HEK293 (cell line): ENCODE measurements at regions not wholly inside any gene's neighbourhood (a gene's known extent, or its start where the extent isn't known, plus 50 kb on each side); places are given as distances from the start of the nearest gene placed in this dataset.

Experiments
- PATZ1 ChIP-seq: fragments of 450-650 bp; formaldehyde crosslinking; IDR thresholded peaks from 2 replicates; pipeline ENCODE4 v1.5.1; 2016; ENCODE audit warnings: missing biosample characterization, missing genetic modification characterization
- TCF7L2 ChIP-seq: IDR thresholded peaks from 2 replicates; pipeline ENCODE4 v1.6.1; 2011; ENCODE audit warnings: low read depth, mild to moderate bottlenecking, inconsistent platforms, low read length, moderate library complexity, borderline replicate concordance
- ZBTB7A ChIP-seq: fragments of 450-650 bp; formaldehyde crosslinking; IDR thresholded peaks from 2 replicates; pipeline ENCODE4 v1.5.1; 2016; ENCODE audit warnings: low read depth, missing biosample characterization, missing genetic modification characterization
- ZFP3 ChIP-seq: fragments of 450-650 bp; formaldehyde crosslinking; IDR thresholded peaks from 2 replicates; pipeline ENCODE4 v1.5.1; 2016; ENCODE audit warnings: low read depth, missing biosample characterization, missing genetic modification characterization
- ZNF121 ChIP-seq: fragments of 450-650 bp; formaldehyde crosslinking; IDR thresholded peaks from 2 replicates; pipeline ENCODE4 v1.5.1; 2016; ENCODE audit warnings: missing biosample characterization, missing genetic modification characterization
- ZNF423 ChIP-seq: fragments of 450-650 bp; formaldehyde crosslinking; IDR thresholded peaks from 2 replicates; pipeline ENCODE4 v1.5.1; 2016; ENCODE audit warnings: missing biosample characterization, missing genetic modification characterization
- ZNF768 ChIP-seq: fragments of 450-650 bp; formaldehyde crosslinking; IDR thresholded peaks from 2 replicates; pipeline ENCODE4 v1.5.1; 2018; ENCODE audit warnings: missing biosample characterization, mild to moderate bottlenecking, missing genetic modification characterization
- ZNF776 ChIP-seq: fragments of 450-650 bp; formaldehyde crosslinking; IDR thresholded peaks from 2 replicates; pipeline ENCODE4 v1.5.0; 2017; ENCODE audit warnings: missing biosample characterization, missing genetic modification characterization, borderline replicate concordance
- ZNF837 ChIP-seq: fragments of 450-650 bp; formaldehyde crosslinking; IDR thresholded peaks from 2 replicates; pipeline ENCODE4 v1.5.1; 2016; ENCODE audit warnings: missing biosample characterization, missing genetic modification characterization
- ZSCAN5A ChIP-seq: fragments of 450-650 bp; formaldehyde crosslinking; IDR thresholded peaks from 2 replicates; pipeline ENCODE4 v1.5.1; 2016; ENCODE audit warnings: missing biosample characterization, missing genetic modification characterization
- TF ChIP-seq, protein P1 (sequence below): fragments of 450-650 bp; formaldehyde crosslinking; IDR thresholded peaks from 2 replicates; pipeline ENCODE4 v1.5.1; 2016; ENCODE audit warnings: missing biosample characterization, missing genetic modification characterization
- TF ChIP-seq, protein P2 (sequence below): fragments of 450-650 bp; formaldehyde crosslinking; IDR thresholded peaks from 2 replicates; pipeline ENCODE4 v1.5.1; 2017; ENCODE audit warnings: missing biosample characterization, mild to moderate bottlenecking, missing genetic modification characterization, moderate library complexity

DNA sequence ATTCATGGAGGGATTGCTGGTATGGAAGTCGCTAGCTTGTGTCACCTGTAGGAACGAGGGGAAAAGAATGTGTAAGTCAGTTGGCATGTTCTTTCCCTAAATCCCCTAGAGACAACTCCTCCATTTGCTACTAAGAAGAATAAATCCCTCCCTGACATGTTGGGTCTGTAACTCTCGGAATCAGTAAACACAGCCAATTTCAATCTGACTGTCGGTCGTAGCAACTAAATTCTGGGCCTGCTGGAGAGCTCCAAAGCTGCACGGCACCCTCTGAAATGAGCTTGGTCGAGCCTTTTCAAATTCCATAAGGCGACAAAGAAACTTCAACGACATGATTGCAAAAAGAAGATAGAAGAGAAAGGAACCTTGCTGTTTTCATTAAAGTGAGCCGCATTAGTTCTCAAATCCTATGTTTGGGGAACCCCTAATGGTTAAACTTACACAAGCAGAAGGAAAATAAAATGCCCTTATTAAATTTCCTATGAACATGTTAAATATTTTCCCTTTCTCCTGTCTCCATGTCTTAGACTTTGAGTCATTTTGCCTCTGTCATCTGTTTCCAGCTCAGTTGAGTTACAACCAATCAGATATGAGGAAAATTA is 735.8 kb upstream of the WWC1 start:
- TF ChIP-seq ZSCAN5A = no peak
- TF ChIP-seq ZBTB7A = no peak
- TF ChIP-seq, protein P1, sequence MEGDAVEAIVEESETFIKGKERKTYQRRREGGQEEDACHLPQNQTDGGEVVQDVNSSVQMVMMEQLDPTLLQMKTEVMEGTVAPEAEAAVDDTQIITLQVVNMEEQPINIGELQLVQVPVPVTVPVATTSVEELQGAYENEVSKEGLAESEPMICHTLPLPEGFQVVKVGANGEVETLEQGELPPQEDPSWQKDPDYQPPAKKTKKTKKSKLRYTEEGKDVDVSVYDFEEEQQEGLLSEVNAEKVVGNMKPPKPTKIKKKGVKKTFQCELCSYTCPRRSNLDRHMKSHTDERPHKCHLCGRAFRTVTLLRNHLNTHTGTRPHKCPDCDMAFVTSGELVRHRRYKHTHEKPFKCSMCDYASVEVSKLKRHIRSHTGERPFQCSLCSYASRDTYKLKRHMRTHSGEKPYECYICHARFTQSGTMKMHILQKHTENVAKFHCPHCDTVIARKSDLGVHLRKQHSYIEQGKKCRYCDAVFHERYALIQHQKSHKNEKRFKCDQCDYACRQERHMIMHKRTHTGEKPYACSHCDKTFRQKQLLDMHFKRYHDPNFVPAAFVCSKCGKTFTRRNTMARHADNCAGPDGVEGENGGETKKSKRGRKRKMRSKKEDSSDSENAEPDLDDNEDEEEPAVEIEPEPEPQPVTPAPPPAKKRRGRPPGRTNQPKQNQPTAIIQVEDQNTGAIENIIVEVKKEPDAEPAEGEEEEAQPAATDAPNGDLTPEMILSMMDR (tag by site-specific recombination) = no peak
- TF ChIP-seq ZNF837 (tag by site-specific recombination) = no peak
- no peak for TF ChIP-seq ZNF121
- no peak for TF ChIP-seq TCF7L2
- no peak for TF ChIP-seq PATZ1 (tag by site-specific recombination)
- TF ChIP-seq ZNF768 (tag by site-specific recombination) = no peak
- no peak for TF ChIP-seq ZFP3
- TF ChIP-seq ZNF423 = no peak
- TF ChIP-seq, protein P2, sequence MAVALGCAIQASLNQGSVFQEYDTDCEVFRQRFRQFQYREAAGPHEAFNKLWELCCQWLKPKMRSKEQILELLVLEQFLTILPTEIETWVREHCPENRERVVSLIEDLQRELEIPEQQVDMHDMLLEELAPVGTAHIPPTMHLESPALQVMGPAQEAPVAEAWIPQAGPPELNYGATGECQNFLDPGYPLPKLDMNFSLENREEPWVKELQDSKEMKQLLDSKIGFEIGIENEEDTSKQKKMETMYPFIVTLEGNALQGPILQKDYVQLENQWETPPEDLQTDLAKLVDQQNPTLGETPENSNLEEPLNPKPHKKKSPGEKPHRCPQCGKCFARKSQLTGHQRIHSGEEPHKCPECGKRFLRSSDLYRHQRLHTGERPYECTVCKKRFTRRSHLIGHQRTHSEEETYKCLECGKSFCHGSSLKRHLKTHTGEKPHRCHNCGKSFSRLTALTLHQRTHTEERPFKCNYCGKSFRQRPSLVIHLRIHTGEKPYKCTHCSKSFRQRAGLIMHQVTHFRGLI = no peak
- TF ChIP-seq ZNF776 (tag by site-specific recombination) = no peak
